ENCODE measurements at regions not wholly inside any gene's neighbourhood (a gene's known extent, or its start where the extent isn't known, plus 50 kb on each side); places are given as distances from the start of the nearest gene placed in this dataset.

DNA sequence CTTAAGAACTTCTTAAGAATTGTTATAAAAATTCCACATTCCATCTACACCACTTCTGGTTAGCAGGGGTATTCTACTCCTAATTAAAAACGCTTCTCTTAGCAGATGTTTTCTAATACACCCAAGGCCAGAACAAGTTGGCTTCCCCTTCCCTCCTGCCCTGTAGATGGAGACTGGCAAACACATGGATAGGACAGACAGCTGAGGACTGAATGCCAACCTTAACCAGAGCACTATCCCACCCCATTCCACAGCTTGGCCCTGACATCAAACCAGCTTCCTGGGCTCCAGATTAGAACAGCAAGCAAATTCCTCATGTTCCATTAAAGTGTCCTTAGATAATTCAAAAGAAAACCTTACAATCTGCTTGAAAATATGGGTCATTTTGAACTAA, 56.6 kb upstream of the IL6 start:
- TF ChIP-seq, protein P1, sequence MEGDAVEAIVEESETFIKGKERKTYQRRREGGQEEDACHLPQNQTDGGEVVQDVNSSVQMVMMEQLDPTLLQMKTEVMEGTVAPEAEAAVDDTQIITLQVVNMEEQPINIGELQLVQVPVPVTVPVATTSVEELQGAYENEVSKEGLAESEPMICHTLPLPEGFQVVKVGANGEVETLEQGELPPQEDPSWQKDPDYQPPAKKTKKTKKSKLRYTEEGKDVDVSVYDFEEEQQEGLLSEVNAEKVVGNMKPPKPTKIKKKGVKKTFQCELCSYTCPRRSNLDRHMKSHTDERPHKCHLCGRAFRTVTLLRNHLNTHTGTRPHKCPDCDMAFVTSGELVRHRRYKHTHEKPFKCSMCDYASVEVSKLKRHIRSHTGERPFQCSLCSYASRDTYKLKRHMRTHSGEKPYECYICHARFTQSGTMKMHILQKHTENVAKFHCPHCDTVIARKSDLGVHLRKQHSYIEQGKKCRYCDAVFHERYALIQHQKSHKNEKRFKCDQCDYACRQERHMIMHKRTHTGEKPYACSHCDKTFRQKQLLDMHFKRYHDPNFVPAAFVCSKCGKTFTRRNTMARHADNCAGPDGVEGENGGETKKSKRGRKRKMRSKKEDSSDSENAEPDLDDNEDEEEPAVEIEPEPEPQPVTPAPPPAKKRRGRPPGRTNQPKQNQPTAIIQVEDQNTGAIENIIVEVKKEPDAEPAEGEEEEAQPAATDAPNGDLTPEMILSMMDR (IDR thresholded peaks at IDR 0.05; ENCODE audit: insufficient read depth, low read depth, low read length), result no peak
- POLR2A ChIA-PET, result interaction anchor here (0.6 kb wide), 1 partner anchor 75 kb away, joined by 3 read pairs; no protein-coding TSS in a partner anchor
- Histone ChIP-seq H3K4me3 (ENCODE audit: low read depth, low read length) (no peak overlapping the region), H3K36me3 (ENCODE audit: control insufficient read depth, insufficient read depth, low read length) (no peaks in the 10 kb centered on the region), H3K27me3 (ENCODE audit: control insufficient read depth, insufficient read depth, low read length) (no peaks in the 10 kb centered on the region)
- no peak for DNase-seq (ENCODE audit: low read depth)
- CTCF ChIA-PET, result interaction anchor here (0.6 to 2.1 kb wide), 3 partner anchors 10 to 58 kb away, joined by 3 to 4 read pairs (median 4); partner anchors contain the start of gene IL6

DNA sequence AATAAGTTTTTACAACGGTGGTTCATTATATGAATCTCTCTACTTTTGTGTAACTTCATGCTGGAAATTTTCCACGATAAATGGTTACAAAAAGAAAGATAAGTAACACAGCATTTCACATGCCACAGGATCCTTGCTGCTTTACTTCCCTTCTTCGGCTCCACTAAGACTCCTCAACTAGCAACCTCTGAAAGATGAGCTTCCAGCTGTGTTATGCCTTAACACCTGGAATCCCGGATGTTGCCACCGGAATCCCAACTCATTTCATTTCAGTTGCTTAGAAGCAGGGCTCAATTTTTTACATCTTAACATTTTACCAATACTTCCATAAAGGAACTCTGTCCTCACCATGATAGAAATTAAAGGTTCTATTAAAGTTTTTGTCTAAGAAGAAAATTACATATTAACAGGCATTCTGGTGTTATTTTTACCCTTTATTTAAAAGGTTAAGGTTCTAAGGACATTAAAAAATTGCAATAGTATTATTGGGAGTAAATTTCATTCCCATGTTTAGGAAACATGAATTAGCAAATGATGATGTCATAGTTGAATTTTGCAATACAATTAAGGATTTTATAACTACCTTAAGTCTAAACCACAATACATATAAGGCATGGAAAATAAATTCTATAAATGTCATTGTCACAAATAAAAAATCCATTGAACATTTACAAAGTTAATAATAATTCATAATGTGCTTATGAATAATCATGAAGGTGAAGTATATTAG, 57.1 kb upstream of the IL6 start:
- Histone ChIP-seq H3K4me3 (ENCODE audit: low read depth, low read length) (no peak overlapping the region), H3K27me3 (ENCODE audit: control insufficient read depth, insufficient read depth, low read length) (no peaks in the 10 kb centered on the region), H3K36me3 (ENCODE audit: control insufficient read depth, insufficient read depth, low read length) (no peaks in the 10 kb centered on the region)
- CTCF ChIA-PET, result interaction anchor here (0.6 to 2.1 kb wide), 3 partner anchors 10 to 58 kb away, joined by 3 to 4 read pairs (median 4); partner anchors contain the start of gene IL6
- TF ChIP-seq, protein P1 (IDR thresholded peaks at IDR 0.05; ENCODE audit: insufficient read depth, low read depth, low read length), result no peak
- POLR2A ChIA-PET, result interaction anchor here (0.6 kb wide), 1 partner anchor 74 kb away, joined by 3 read pairs; no protein-coding TSS in a partner anchor
- no peak for DNase-seq (ENCODE audit: low read depth)

DNA sequence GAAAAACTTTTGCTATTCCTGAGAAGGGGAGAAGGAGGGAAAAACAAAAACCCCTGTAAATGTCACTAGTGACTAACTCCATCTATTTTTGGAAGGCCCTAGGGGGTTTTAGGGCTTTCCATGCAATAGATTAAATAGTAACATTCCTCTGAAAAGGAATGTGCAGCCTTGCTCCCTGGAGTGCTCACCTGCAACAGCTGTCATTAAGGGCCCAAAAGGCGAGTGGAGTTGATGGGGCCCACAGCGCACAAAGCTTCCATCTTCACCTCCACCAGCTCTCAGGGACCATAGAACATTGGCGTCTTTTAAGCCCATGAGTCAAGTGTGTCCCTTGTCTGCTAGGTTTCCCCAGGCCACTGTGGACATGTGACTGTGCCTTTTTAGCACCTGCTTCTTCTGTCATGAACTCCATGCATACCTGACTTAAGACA, 58.0 kb upstream of the IL6 start:
- POLR2A ChIA-PET, result no interaction called here
- H3K36me3 ChIP-seq (ENCODE audit: control insufficient read depth, insufficient read depth, low read length), result no peaks in the 10 kb centered on the region
- H3K4me3 ChIP-seq (ENCODE audit: low read depth, low read length), result no peak overlapping the region
- no peaks in the 10 kb centered on the region for H3K27me3 ChIP-seq (ENCODE audit: control insufficient read depth, insufficient read depth, low read length)
- TF ChIP-seq, protein P1 (IDR thresholded peaks at IDR 0.05; ENCODE audit: insufficient read depth, low read depth, low read length), result no peak
- no peak for DNase-seq (ENCODE audit: low read depth)
- CTCF ChIA-PET, result no interaction called here

DNA sequence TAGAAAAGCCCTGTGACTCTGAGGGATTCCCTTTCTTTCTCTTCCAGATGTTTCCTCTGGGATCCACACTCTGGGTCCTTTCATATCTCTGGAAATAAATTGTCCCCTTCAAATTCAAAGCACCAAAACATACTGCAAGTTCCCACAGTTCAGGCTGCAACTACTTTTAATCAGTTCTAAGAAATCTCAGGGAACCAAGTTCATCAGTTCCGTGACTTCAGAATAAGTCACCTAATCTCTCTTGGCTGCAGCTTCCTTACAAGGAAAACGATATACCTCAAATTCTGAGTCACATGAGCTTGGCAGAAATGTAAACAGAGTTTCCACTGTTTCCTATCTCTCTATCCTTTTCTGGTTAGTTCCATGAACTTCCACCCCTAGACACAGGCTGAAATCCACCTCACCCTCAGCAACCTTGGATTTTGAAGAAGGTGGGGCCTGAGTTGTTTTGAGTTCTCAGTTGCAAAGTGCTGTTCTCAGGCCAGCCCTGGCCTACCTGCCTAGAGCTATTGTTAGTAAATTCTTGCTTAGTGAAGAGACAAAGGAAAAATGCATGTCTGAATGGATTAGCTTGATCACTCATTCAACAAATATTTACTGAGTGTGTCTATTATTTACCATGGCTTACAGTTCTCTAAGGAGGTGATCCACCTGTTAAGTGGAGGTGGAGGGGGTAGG, 59.3 kb upstream of the IL6 start:
- no peaks in the 10 kb centered on the region for H3K27me3 ChIP-seq (ENCODE audit: control insufficient read depth, insufficient read depth, low read length)
- no peak for DNase-seq (ENCODE audit: low read depth)
- ChIA-PET POLR2A (no interaction called here), CTCF (interaction anchor here (1.0 to 1.4 kb wide), 3 partner anchors 11 to 107 kb away, joined by 3 to 4 read pairs (median 3); no protein-coding TSS in a partner anchor)
- H3K4me3 ChIP-seq (ENCODE audit: low read depth, low read length), result no peak overlapping the region
- TF ChIP-seq, protein P1 (IDR thresholded peaks at IDR 0.05; ENCODE audit: insufficient read depth, low read depth, low read length), result no peak
- no peaks in the 10 kb centered on the region for H3K36me3 ChIP-seq (ENCODE audit: control insufficient read depth, insufficient read depth, low read length)

DNA sequence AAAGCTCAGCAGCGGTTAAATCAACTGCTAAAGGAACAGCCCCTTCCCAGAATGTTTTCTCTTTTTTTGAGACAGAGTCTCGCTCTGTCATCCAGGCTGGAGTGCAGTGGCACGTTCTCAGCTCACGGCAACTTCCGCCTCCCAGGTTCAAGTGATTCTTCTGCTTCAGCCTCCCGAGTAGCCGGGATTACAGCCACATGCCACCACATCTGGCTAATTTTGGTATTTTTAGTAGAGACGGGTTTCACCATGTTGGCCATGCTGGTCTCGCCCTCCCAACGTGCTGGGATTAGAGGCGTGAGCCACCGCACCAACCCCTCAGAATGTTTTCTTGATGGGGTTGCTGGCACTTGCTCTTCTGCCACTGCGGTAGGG, 59.8 kb upstream of the IL6 start:
- H3K4me3 ChIP-seq (ENCODE audit: low read depth, low read length), result no peak overlapping the region
- DNase-seq (ENCODE audit: low read depth), result no peak
- no peaks in the 10 kb centered on the region for H3K27me3 ChIP-seq (ENCODE audit: control insufficient read depth, insufficient read depth, low read length)
- H3K36me3 ChIP-seq (ENCODE audit: control insufficient read depth, insufficient read depth, low read length), result no peaks in the 10 kb centered on the region
- POLR2A ChIA-PET, result no interaction called here
- TF ChIP-seq, protein P1 (IDR thresholded peaks at IDR 0.05; ENCODE audit: insufficient read depth, low read depth, low read length), result no peak
- CTCF ChIA-PET, result interaction anchor here (0.6 to 1.4 kb wide), 4 partner anchors 11 to 106 kb away, joined by 3 to 4 read pairs (median 3); no protein-coding TSS in a partner anchor

Measured in BJ (cell line).